Ishikawa (cell line): ENCODE measurements at regions not wholly inside any gene's neighbourhood (a gene's known extent, or its start where the extent isn't known, plus 50 kb on each side); places are given as distances from the start of the nearest gene placed in this dataset.

ENCODE experiments used
- CREB1 ChIP-seq: IDR thresholded peaks from 2 replicates; pipeline ENCODE4 v1.6.1; 2012; ENCODE audit warnings: low read depth
- MAX ChIP-seq: IDR thresholded peaks from 2 replicates; pipeline ENCODE4 v1.6.1; 2012
- REST ChIP-seq: IDR thresholded peaks from 2 replicates; pipeline ENCODE4 v1.6.1; 2012; ENCODE audit warnings: low read depth, mild to moderate bottlenecking
- TAF1 ChIP-seq: IDR thresholded peaks from 2 replicates; pipeline ENCODE4 v1.6.1; 2012; ENCODE audit warnings: low read depth, mild to moderate bottlenecking
- TEAD4 ChIP-seq: IDR thresholded peaks from 2 replicates; pipeline ENCODE4 v1.6.1; 2012
- YY1 ChIP-seq: IDR thresholded peaks from 2 replicates; pipeline ENCODE4 v1.6.1; 2012; ENCODE audit warnings: low read depth

- no peak for TF ChIP-seq REST
- no peak for TF ChIP-seq YY1
- no peak for TF ChIP-seq CREB1
- TF ChIP-seq TAF1, result no peak
- TF ChIP-seq MAX, result no peak
- TF ChIP-seq TEAD4, result peak; percentile 38; the same call in 1 of the 2 replicates
Measured at GRCh38 chr12:116381744-116382685, 104.5 kb upstream of the MED13L start.
